GM21723 (cell line): ENCODE measurements at regions not wholly inside any gene's neighbourhood (a gene's known extent, or its start where the extent isn't known, plus 50 kb on each side); places are given as distances from the start of the nearest gene placed in this dataset.
"Not testable (repeated sequence)": the region's sequence is repeated elsewhere in the genome, so short reads cannot be mapped to it uniquely, and the experiment has no call there.

ENCODE experiments used
- ATAC-seq: cut with Tn5 transposase; IDR thresholded peaks from one replicate; pipeline ENCODE4 v1.9.1; 2021; ENCODE audit warnings: mild to moderate bottlenecking, moderate library complexity; ENCODE audit not compliant: unreplicated experiment

GRCh38 chr5:126044931-126045565 lies 378.2 kb upstream of the GRAMD2B start:
- no peak for ATAC-seq

- no peak for ATAC-seq
Observed at GRCh38 chr5:126046318-126046717, 376.9 kb upstream of the GRAMD2B start.

- ATAC-seq, result no peak
Observed at GRCh38 chr5:126046846-126047571, 376.2 kb upstream of the GRAMD2B start.

- no peak for ATAC-seq
Observed at GRCh38 chr5:126052120-126052519, 371.1 kb upstream of the GRAMD2B start.

- ATAC-seq, result no peak
Observed at GRCh38 chr5:126052791-126053190, 370.4 kb upstream of the GRAMD2B start.

GRCh38 chr5:126053630-126054029 lies 369.6 kb upstream of the GRAMD2B start:
- no peak for ATAC-seq

GRCh38 chr5:126054577-126055347 lies 368.4 kb upstream of the GRAMD2B start:
- ATAC-seq, result no peak

- no peak for ATAC-seq
Observed at GRCh38 chr5:126055348-126055729, 367.9 kb upstream of the GRAMD2B start.

- ATAC-seq, result no peak
Observed at GRCh38 chr5:126056352-126056751, 366.9 kb upstream of the GRAMD2B start.

- no peak for ATAC-seq
Observed at GRCh38 chr5:126056851-126057622, 366.2 kb upstream of the GRAMD2B start.

- ATAC-seq, result not testable (repeated sequence)
Observed at GRCh38 chr5:126058392-126058791, 364.8 kb upstream of the GRAMD2B start.

GRCh38 chr5:126062398-126063221 lies 360.6 kb upstream of the GRAMD2B start:
- no peak for ATAC-seq

- ATAC-seq, result no peak
Observed at GRCh38 chr5:126065061-126065460, 358.1 kb upstream of the GRAMD2B start.

- ATAC-seq, result no peak
Observed at GRCh38 chr5:126066836-126067235, 356.4 kb upstream of the GRAMD2B start.

GRCh38 chr5:126067404-126067803 lies 355.8 kb upstream of the GRAMD2B start:
- no peak for ATAC-seq

GRCh38 chr5:126069329-126069728 lies 353.9 kb upstream of the GRAMD2B start:
- no peak for ATAC-seq

- ATAC-seq, result no peak
Observed at GRCh38 chr5:126070481-126070880, 352.7 kb upstream of the GRAMD2B start.

GRCh38 chr5:126074538-126074937 lies 348.7 kb upstream of the GRAMD2B start:
- no peak for ATAC-seq

- ATAC-seq, result no peak
Observed at GRCh38 chr5:126079266-126079665, 343.9 kb upstream of the GRAMD2B start.

- no peak for ATAC-seq
Observed at GRCh38 chr5:126081209-126081608, 342.0 kb upstream of the GRAMD2B start.
